Stimulated activated CD4-positive, alpha-beta T cell treated with anti-CD3 and anti-CD28 coated beads, Interleukin-12 subunit alpha, Interleukin-12 subunit beta, amount 100 ng/mL, for 4 hours (primary cell): ENCODE measurements at regions not wholly inside any gene's neighbourhood (a gene's known extent, or its start where the extent isn't known, plus 50 kb on each side); places are given as distances from the start of the nearest gene placed in this dataset.

Experiments
- DNase-seq: peaks from one replicate; pipeline ENCODE4 v3.0.0-alpha.2; 2020

GRCh38 chr2:146918280-146918679, 926.5 kb upstream of the ACVR2A start:
- DNase-seq = no peak

- no peak for DNase-seq
Measured at GRCh38 chr2:146917431-146918042, 927.3 kb upstream of the ACVR2A start.

GRCh38 chr2:146916914-146917313, 927.9 kb upstream of the ACVR2A start:
- no peak for DNase-seq

- DNase-seq = no peak
Measured at GRCh38 chr2:146913476-146913875, 931.4 kb upstream of the ACVR2A start.

- DNase-seq = no peak
Measured at GRCh38 chr2:146912536-146912935, 932.3 kb upstream of the ACVR2A start.

DNA sequence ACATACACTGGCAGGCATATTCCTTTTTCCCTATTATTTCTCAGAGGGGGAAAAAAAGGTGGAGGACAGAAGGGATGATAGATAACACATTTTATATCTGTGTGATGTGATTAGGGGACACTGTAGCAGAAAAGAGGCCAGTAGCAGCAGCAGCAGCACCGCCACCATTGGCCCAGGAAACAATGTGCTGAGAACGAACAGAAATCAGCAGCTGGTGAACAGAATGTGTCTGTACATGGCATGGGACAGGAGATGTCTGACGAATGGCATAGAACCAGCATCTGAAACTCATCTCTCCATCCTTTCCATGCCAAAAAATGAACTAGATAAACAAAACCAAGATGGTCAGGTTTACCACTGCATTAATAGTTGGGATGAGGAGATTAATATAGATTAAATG, 936.1 kb upstream of the ACVR2A start:
- no peak for DNase-seq

- no peak for DNase-seq
Measured at GRCh38 chr2:146898083-146898482, 946.7 kb upstream of the ACVR2A start.

- no peak for DNase-seq
Measured at GRCh38 chr2:146894514-146894913, 950.3 kb upstream of the ACVR2A start.

GRCh38 chr2:146893500-146894041, 951.3 kb upstream of the ACVR2A start:
- no peak for DNase-seq

DNA sequence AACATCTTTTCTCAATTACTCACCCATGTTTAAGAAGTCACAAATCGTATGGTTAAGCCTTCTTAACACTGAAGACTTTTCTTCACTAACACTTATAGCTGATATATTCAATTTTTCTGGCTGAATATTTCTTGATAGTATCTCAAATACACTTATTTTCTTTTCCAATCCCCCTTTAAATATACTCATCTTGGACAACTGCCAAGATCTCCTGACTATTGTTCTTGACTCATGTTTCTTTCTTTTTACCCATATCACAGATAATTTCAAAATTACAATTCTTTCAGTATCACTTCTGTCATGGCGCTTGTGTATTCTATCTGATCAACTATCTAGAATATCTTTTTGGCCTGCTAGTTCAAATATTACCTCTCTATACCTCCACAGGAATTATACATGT, 954.3 kb upstream of the ACVR2A start:
- DNase-seq = no peak

DNA sequence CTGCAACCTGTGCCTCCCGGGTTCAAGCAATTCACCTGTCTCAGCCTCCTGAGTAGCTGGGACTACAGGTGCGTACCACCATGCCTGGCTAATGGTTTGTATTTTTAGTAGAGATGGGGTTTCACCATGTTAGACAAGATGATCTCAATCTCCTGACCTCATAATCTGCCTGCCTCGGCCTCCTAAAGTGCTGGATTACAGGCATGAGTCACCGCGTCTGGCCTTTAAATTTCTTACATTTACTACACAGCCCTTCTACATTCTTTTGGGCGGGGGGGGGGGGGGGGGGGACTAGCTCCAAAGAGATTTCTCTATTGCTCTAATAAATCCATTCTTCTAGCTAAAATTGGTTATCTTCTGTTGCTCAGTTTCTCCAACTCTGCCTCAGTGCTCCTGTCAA, 964.9 kb upstream of the ACVR2A start:
- no peak for DNase-seq

DNA sequence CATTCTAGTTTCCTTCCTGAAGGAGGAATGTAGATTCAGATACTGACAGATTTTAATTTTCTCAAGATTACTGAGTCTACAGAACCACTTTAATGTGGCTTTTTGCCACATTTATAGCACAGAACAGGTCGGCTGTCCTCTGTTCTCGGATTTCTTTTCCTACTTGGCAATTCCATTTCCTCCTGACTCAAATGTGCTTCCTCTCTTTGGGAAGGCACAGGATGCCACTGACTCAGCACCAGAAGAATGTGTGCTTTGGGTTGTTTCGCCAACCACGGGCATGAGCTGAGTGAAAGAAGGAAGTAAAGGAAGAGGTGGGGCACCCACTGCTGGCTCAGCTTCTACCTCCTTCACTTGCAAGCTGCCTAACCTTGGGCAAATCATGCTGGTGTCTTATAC, 970.6 kb upstream of the ACVR2A start:
- DNase-seq = no peak

DNA sequence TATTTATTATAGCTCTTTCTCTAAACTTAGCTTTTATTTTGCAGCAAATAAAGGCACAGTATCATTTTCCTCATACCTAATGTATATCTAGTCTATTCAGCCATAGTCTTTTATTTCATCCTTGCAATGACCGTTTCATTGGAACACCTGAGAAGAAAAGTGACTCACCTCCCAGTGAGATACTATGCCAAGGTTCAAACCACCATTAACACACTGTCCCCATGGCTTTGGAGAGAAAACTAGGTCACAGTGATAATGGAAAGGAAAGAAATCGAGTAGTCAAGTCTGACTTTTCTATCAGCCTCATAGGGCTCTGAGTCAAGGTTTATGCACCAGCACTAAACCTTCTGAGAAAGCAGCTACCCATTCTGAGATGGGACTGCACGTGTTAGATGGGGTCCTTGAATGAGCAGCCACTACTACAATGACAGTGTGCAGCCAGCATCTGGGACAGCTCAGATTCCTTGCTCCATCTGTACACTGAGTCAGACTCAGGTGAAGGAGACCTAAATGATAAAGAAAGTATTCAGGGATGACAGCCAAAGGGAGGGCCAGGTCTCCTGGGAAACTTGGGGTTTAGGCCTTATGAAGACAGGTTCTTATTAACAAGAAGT, 971.1 kb upstream of the ACVR2A start:
- no peak for DNase-seq

- no peak for DNase-seq
Measured at GRCh38 chr2:146873056-146873455, 971.8 kb upstream of the ACVR2A start.

- DNase-seq = no peak
Measured at GRCh38 chr2:146870691-146871090, 974.1 kb upstream of the ACVR2A start.

- no peak for DNase-seq
Measured at GRCh38 chr2:146869328-146869727, 975.5 kb upstream of the ACVR2A start.

DNA sequence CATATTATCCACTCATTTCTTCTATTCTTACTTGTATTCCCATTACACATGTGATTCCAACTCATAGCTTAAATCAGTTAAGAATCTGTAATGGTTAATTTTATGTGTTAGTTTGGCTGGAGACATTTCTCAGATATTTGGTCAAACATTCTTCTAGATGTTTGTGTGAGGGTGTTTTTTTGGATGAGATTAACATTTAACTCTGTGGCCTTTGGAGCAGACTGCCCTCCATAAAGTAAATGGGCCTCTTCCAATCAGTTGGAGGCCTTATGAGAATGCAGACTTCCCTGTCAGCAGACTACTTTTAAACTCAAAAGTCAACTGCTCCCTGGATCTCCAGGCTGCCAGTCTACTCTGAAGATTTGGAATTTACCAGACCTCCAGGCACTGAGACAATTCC, 976.8 kb upstream of the ACVR2A start:
- no peak for DNase-seq

DNA sequence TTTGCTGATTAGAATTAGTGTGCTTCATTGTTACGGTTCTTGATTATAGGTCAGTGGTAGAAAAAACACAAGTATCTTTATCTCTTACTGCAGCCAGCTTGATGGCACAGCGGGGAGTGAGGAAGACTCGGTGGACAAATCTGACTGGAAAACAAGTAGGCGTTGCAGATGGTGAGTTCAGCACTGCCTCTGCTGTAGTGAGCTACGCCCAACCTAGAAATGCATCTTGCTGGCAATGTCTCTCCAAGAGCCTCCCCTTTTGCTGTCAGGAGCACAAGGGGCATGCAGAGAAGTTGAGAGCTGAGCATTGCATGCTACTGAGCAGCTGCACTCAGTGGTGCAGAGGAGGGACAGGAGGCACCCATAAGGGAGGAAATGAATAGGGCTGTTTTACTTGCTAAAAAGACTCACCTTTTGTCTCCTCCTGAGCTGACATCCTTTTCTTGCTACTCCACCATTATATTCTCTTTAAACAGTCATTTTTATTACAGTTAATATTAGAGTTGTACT, 977.3 kb upstream of the ACVR2A start:
- no peak for DNase-seq

GRCh38 chr2:146853741-146854444, 990.9 kb upstream of the ACVR2A start:
- no peak for DNase-seq

GRCh38 chr2:146852661-146853060, 992.2 kb upstream of the ACVR2A start:
- no peak for DNase-seq

DNA sequence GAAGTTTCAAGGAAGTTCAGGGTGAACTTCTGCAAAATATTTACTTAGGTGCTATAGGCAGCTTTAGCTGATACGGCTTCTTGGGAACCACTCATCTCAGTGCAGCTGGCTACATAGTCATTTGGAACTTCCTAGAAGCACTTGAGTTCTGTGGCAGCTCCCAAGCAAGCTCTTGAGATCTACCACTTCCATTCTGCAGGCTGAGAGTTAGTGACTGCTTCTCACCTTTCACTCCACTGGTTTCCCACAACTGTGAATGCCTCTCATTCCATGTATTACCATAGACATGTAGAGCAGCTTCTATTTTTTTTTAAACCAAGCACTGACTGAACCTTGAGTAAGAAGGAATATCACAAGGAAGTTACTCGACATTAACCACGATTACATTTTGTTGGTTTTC, 994.1 kb upstream of the ACVR2A start:
- DNase-seq = no peak

DNA sequence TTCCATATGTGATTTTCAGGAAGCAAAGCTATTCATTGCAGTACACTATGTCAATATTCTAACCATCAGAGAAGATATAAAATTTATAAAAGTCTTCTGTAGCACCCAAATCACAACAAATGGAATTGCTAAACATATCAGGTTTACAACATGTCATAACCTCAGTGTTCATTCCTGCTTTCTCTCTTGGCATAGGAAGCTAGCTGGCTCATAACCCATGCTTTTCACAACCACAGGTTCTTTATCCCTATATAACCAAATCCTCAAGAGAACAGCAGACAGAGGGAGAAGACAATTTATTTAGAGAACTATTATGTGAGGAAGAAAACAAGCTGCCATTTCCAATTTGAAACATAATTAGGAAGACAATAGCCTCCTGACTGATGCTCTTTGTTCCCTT, 997.0 kb upstream of the ACVR2A start:
- no peak for DNase-seq

- no peak for DNase-seq
Measured at GRCh38 chr2:146844226-146844990, 1000.4 kb upstream of the ACVR2A start.
